ENCODE measurements at regions not wholly inside any gene's neighbourhood (a gene's known extent, or its start where the extent isn't known, plus 50 kb on each side); places are given as distances from the start of the nearest gene placed in this dataset.

DNA sequence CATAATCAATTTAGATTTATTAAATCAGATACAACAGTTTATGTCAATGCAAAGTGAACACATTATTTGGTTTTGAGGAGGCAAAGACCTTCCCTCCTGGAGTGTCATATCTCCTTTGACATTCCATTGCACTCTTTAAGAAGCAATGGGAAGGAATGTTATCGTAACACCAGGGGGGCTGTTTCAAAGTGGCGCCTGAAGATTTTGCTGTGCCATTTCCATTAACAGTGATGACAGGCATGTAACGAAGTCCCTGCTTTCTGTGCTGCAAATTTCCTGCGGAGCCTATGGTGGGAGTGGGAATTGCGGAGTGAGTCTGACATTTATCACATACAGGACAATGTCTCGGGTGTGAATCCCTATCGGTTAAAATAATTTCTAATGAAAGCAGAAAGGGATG, 499.6 kb upstream of the RAB6C start:
- DNase-seq: no peak
- Mint-ChIP-seq H3K4me1 (ENCODE audit: low read depth) (no peaks in the 10 kb centered on the region), H3K36me3 (ENCODE audit: low read depth) (no peaks in the 10 kb centered on the region), H3K4me3 (no peak overlapping the region), H3K27ac (no peak overlapping the region), H3K27me3 (ENCODE audit: low read depth) (no peaks in the 10 kb centered on the region), H3K9me3 (no peaks in the 10 kb centered on the region)
- CTCF ChIA-PET: no interaction called here
- intact Hi-C loops (cut with micrococcal nuclease): no loop called here

DNA sequence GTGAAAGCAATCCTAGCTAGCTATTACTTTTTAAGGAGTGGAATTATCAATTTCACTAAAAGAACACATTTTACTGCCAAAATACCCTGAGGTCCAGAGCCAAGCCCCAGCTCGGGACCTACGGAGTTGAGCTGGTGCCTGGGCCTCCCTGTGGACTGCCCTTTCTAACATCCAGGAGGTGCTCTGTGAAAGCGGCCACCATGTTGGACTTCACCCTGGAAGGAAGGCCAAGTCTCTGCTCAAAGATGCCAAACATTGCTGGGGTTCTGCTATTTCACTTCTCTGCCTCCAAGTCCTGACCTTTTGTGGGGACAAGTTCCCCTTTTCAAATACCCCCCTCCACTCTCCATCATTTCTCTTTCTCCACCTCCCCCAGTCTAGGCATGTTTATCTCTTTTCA, 498.7 kb upstream of the RAB6C start:
- Mint-ChIP-seq H3K27me3 (ENCODE audit: low read depth) (no peaks in the 10 kb centered on the region), H3K4me3 (no peak overlapping the region), H3K36me3 (ENCODE audit: low read depth) (no peaks in the 10 kb centered on the region), H3K4me1 (ENCODE audit: low read depth) (no peaks in the 10 kb centered on the region), H3K9me3 (no peaks in the 10 kb centered on the region), H3K27ac (no peak overlapping the region)
- intact Hi-C loops (cut with micrococcal nuclease): no loop called here
- DNase-seq: no peak
- CTCF ChIA-PET: no interaction called here

DNA sequence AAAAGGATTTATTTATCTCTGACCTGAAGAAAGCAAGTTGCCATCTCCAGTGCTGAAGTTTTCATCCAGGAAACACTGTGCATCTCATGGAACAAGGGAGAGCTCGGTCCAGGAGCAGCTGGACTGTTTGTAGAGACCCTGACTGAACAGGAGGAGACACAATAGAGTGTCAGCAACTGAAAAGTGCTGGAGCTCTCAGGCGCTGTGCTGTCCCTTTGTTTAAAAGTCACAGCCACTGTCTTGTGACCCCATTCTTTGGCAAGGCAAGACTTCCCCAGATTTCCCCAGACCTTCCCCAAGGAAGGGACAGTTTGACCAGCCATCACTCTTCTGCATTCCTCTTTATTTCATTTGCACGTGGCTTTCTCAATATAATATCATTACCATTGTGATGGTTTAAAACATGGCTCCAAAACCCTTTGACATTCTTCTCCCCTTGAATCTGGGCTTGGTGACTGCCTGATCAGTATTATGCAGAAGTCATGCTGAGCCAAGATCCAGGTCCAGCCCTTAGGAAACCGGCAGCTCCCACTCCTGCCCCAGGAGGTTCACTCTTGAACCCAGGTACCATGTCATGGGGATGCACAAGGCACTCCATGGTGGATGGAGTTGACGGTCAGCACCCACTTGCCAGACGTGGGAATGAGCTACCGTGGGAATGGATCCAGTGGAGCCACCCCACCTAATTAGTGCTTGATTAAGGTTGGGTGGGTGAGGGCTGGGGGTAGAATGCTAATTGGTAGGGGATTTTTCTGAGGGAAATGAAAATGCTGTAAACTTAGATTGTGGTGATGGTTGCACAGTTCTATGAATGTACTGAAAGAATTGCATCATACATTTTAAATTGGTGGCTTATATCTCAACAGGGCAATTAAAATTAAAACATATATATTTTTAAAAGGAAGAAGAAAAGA, 497.9 kb upstream of the RAB6C start:
- no peaks in the 10 kb centered on the region for H3K4me1 Mint-ChIP-seq (ENCODE audit: low read depth)
- no peak for DNase-seq
- CTCF ChIA-PET: no interaction called here

DNA sequence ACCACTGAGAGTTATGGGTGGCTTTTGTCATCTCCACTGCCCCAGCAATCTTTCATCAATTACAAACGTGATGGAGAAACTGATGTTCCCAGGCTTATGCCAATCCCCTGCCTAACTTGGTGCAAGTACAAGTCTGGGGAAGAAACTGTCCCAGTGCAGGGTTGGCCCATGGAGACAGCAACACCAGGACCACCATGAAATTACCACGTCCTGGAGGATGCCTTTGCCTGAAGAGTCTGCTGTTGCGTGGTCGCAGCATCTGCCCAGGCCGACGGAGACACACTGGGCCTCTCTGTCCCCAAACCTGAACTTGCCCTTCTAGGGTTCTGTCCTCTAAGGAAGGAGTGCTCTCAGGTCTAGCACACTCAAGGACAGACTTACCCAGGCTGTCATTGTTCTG, 496.8 kb upstream of the RAB6C start:
- no peaks in the 10 kb centered on the region for H3K36me3 Mint-ChIP-seq (ENCODE audit: low read depth)
- no peaks in the 10 kb centered on the region for H3K27me3 Mint-ChIP-seq (ENCODE audit: low read depth)
- H3K27ac Mint-ChIP-seq: no peak overlapping the region
- DNase-seq: no peak
- H3K4me3 Mint-ChIP-seq: no peak overlapping the region
- CTCF ChIA-PET: no interaction called here
- no peaks in the 10 kb centered on the region for H3K4me1 Mint-ChIP-seq (ENCODE audit: low read depth)
- H3K9me3 Mint-ChIP-seq: no peaks in the 10 kb centered on the region
- intact Hi-C loops (cut with micrococcal nuclease): no loop called here

More for the DNA sequence above, 497.9 kb upstream of the RAB6C start:
- no peaks in the 10 kb centered on the region for H3K36me3 Mint-ChIP-seq (ENCODE audit: low read depth)
- H3K9me3 Mint-ChIP-seq: no peaks in the 10 kb centered on the region
- H3K27ac Mint-ChIP-seq: no peak overlapping the region
- no peak overlapping the region for H3K4me3 Mint-ChIP-seq
- intact Hi-C loops (cut with micrococcal nuclease): no loop called here
- no peaks in the 10 kb centered on the region for H3K27me3 Mint-ChIP-seq (ENCODE audit: low read depth)

DNA sequence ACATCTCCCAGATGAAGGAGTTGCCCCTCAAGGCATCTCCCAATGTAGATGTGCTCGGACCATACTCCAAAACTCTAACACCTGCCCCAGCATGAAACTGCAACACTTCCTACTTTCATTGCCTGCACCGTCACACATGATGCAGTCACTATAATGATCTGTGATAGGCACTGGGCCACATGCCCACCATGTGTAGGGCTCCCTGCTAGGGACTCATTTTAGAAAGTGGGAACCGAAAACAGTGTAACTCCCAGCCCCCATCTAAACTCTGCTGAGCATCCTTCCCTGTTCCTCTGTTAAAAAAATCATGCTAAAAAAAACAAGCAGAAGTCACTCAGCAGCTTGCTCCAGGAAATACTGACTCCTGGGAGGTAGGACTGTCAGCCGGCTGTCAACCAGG, 496.1 kb upstream of the RAB6C start:
- intact Hi-C loops (cut with micrococcal nuclease): no loop called here
- Mint-ChIP-seq H3K36me3 (ENCODE audit: low read depth) (no peaks in the 10 kb centered on the region), H3K27me3 (ENCODE audit: low read depth) (no peaks in the 10 kb centered on the region), H3K4me1 (ENCODE audit: low read depth) (no peaks in the 10 kb centered on the region), H3K27ac (no peak overlapping the region), H3K9me3 (no peaks in the 10 kb centered on the region), H3K4me3 (no peak overlapping the region)
- no peak for DNase-seq
- CTCF ChIA-PET: no interaction called here

DNA sequence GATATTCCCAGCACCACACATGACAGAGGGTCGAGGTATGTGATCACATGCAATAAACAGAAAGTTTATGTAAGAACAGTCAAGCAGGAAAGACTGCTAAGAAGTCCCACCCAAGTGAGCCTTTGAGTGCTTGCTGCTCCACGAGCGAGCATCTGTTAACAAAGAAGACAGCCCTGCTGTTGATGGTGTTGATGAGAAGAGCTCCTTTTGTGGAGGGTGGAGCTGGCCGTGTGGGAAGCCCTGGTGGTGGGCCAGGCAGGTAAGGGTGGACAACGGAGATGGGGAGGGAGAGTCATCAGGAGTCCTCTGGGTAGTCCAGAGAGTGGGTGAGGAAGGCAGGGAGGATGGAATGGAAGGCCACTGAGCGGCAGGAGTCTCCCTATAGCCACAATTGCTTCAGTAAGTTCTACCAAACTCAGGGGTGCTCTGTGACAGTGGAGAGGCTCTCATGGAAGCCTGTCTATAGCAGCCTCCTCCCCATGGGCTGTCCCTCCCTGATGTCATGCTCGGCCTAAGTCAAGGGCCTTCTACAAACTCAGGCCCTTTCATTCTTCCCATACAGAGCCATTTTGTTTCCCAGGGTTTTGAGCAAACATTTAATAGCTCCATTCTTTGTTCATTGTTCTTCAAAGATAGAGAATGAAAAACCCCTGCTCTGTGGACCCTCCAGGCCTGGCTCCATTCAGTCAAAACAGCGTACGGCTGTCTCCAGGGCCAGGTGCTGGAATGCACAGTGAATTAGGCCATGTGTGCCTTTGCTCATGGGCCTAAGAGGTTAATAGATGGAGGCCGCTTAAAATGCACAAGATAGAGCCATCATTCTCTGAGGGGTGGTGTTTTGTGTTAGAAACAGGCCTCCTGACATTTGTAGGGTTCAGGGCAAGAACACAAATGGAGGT, 494.2 kb upstream of the RAB6C start:
- intact Hi-C loops (cut with micrococcal nuclease): no loop called here
- no peaks in the 10 kb centered on the region for H3K4me1 Mint-ChIP-seq (ENCODE audit: low read depth)
- CTCF ChIA-PET: interaction anchor here (0.5 kb wide), 1 partner anchor 55 kb away, joined by 4 read pairs; no protein-coding TSS in a partner anchor
- no peaks in the 10 kb centered on the region for H3K36me3 Mint-ChIP-seq (ENCODE audit: low read depth)
- no peak overlapping the region for H3K27ac Mint-ChIP-seq
- no peak for DNase-seq
- no peak overlapping the region for H3K4me3 Mint-ChIP-seq
- H3K27me3 Mint-ChIP-seq (ENCODE audit: low read depth): no peaks in the 10 kb centered on the region
- no peaks in the 10 kb centered on the region for H3K9me3 Mint-ChIP-seq

DNA sequence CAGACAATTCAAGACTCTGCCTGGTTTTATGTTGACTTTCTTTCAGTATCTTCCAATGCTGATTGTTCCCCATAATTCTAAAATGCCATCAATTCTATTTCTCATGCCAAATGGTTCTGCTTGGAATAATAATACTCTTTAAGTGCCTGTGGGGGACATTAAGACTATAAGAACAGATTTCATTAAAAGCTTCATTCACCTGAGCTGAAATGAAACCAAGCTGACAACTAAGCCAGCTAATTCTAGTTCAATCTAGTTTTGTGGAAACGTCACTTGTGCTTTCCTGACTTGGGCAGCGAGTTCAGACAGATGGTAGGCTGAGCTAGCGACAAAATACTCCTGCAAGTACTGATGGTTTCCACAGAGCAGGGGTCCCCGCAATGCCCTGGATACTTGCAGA, 491.1 kb upstream of the RAB6C start:
- DNase-seq: no peak
- CTCF ChIA-PET: no interaction called here
- H3K9me3 Mint-ChIP-seq: no peaks in the 10 kb centered on the region
- intact Hi-C loops (cut with micrococcal nuclease): no loop called here
- peaks cover 1% of the 10 kb centered on the region for H3K36me3 Mint-ChIP-seq (ENCODE audit: low read depth)
- no peak overlapping the region for H3K4me3 Mint-ChIP-seq
- H3K4me1 Mint-ChIP-seq (ENCODE audit: low read depth): no peaks in the 10 kb centered on the region
- no peak overlapping the region for H3K27ac Mint-ChIP-seq
- peaks cover 6% of the 10 kb centered on the region for H3K27me3 Mint-ChIP-seq (ENCODE audit: low read depth)

DNA sequence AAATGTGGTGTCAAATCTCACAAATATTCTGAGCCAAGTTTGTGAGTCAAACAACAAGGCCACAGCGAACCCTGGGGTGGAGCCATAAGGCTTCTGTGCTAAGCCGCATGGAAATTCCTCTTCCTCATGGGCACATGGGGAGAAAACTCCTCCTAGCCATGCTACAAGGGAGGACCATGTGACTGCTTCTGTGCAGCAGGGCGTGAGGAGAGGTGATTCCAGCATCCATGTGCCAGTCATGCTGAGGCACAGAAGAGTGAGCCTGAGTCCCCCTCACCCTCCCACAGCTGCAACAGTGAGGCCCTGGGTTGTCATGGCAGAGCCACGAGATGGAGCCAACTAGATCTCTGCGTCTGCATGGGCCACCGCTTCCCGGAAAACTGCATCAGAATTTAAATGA, 488.8 kb upstream of the RAB6C start:
- CTCF ChIA-PET: no interaction called here
- DNase-seq: no peak
- H3K36me3 Mint-ChIP-seq (ENCODE audit: low read depth): peaks cover 1% of the 10 kb centered on the region
- H3K4me3 Mint-ChIP-seq: no peak overlapping the region
- no peaks in the 10 kb centered on the region for H3K4me1 Mint-ChIP-seq (ENCODE audit: low read depth)
- no peaks in the 10 kb centered on the region for H3K9me3 Mint-ChIP-seq
- H3K27me3 Mint-ChIP-seq (ENCODE audit: low read depth): peaks cover 6% of the 10 kb centered on the region
- intact Hi-C loops (cut with micrococcal nuclease): no loop called here
- H3K27ac Mint-ChIP-seq: no peak overlapping the region

DNA sequence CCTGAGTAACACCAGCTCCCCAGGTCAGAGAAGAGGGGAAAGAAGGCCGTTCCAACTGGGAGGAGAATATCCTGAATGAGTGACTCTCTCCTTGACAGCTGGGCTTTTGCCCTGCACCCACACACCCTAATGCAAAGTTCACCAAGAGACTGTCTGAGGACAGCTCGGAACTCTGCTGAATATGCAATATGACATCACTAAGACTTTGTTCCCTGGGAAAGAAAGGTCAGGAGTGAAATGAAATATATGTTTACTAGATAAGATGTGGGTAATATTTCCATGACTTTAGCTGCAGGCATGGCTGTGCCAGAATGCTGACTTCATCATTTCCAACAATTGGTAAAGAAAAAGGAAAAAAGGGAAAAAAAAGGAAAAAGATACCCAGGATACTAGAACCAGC, 488.2 kb upstream of the RAB6C start:
- CTCF ChIA-PET: interaction anchor here (0.7 kb wide), 1 partner anchor 227 kb away, joined by 3 read pairs; no protein-coding TSS in a partner anchor
- H3K27me3 Mint-ChIP-seq (ENCODE audit: low read depth): peaks cover 6% of the 10 kb centered on the region
- no peaks in the 10 kb centered on the region for H3K4me1 Mint-ChIP-seq (ENCODE audit: low read depth)
- no peak for DNase-seq
- H3K36me3 Mint-ChIP-seq (ENCODE audit: low read depth): peaks cover 1% of the 10 kb centered on the region
- no peak overlapping the region for H3K27ac Mint-ChIP-seq
- H3K4me3 Mint-ChIP-seq: no peak overlapping the region
- intact Hi-C loops (cut with micrococcal nuclease): no loop called here
- no peaks in the 10 kb centered on the region for H3K9me3 Mint-ChIP-seq

DNA sequence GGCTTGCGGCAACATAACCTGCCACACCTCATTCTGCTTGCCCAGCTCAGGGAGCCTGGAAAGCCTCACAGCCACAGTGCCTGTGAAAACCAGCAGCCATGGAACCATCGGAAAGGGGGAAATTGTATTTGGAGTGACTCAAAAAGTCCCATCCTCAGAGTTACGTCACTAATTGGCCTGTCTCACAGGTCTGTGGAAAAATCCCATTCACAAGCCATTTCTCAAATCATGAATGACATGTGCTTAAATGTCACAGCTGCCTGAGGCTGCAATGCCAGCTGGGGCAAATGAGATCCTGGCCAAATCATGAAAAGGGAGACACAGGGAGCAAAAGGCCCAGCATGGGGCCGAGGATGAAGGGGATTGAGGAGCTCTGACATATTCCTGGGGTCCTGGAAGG, 486.9 kb upstream of the RAB6C start:
- peaks cover 1% of the 10 kb centered on the region for H3K36me3 Mint-ChIP-seq (ENCODE audit: low read depth)
- intact Hi-C loops (cut with micrococcal nuclease): no loop called here
- H3K4me3 Mint-ChIP-seq: no peak overlapping the region
- CTCF ChIA-PET: no interaction called here
- no peak overlapping the region for H3K27ac Mint-ChIP-seq
- H3K9me3 Mint-ChIP-seq: no peaks in the 10 kb centered on the region
- H3K4me1 Mint-ChIP-seq (ENCODE audit: low read depth): no peaks in the 10 kb centered on the region
- DNase-seq: no peak
- H3K27me3 Mint-ChIP-seq (ENCODE audit: low read depth): peaks cover 6% of the 10 kb centered on the region

DNA sequence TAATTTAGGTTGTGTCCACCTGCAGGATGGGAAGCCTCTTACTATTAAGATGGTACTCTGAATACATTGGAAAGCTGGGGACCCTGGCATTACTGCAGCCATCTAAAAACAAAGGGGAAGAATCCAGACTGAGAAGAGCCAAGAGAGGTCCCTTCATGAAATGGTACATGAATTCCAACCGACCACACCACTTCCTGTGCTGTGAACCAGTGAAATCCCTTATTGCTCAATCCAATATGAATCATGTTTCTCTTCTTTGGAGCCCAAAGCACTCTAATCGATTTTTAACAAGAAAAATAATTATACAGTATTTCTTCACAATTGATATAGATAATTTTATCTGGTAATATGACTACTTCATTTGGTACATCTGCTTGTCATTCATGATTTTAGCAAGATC, 479.7 kb upstream of the RAB6C start:
- H3K27ac Mint-ChIP-seq: no peak overlapping the region
- no peaks in the 10 kb centered on the region for H3K36me3 Mint-ChIP-seq (ENCODE audit: low read depth)
- H3K4me3 Mint-ChIP-seq: no peak overlapping the region
- peaks cover 2% of the 10 kb centered on the region for H3K9me3 Mint-ChIP-seq
- no peak for DNase-seq
- H3K4me1 Mint-ChIP-seq (ENCODE audit: low read depth): no peaks in the 10 kb centered on the region
- H3K27me3 Mint-ChIP-seq (ENCODE audit: low read depth): no peaks in the 10 kb centered on the region
- intact Hi-C loops (cut with micrococcal nuclease): no loop called here
- CTCF ChIA-PET: no interaction called here

DNA sequence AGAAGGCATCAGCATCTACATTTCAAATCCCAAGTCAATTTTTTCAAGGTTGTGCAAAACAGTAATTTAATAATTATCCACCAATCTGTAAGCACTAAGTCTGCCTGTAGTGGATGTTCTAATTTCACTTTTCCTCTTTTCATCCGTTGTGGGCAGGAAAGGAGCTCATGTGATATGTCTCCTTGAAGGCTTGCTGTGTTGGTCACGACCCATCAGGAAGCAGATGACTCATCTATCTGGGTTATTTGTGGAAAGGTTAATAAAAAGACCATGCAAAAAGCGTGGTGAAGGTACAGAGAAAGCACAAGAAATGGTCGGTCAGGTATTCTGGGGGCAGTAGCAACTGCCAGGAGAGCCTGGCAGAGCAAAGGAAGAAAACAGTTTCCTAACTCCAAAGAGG, 476.7 kb upstream of the RAB6C start:
- H3K36me3 Mint-ChIP-seq (ENCODE audit: low read depth): no peaks in the 10 kb centered on the region
- no peak overlapping the region for H3K4me3 Mint-ChIP-seq
- no peaks in the 10 kb centered on the region for H3K27me3 Mint-ChIP-seq (ENCODE audit: low read depth)
- H3K27ac Mint-ChIP-seq: no peak overlapping the region
- CTCF ChIA-PET: interaction anchor here (0.5 kb wide), 1 partner anchor 48 kb away, joined by 4 read pairs; no protein-coding TSS in a partner anchor
- DNase-seq: no peak
- H3K9me3 Mint-ChIP-seq: peaks cover 2% of the 10 kb centered on the region
- H3K4me1 Mint-ChIP-seq (ENCODE audit: low read depth): no peaks in the 10 kb centered on the region
- intact Hi-C loops (cut with micrococcal nuclease): no loop called here

Measured in activated naive CD4-positive, alpha-beta T cell treated with anti-CD3 and anti-CD28 coated beads for 36 hours (primary cell).